NT2/D1 (cell line): ENCODE measurements at regions not wholly inside any gene's neighbourhood (a gene's known extent, or its start where the extent isn't known, plus 50 kb on each side); places are given as distances from the start of the nearest gene placed in this dataset.

Experiments used
- DNase-seq: peaks from one replicate; pipeline ENCODE4 v3.0.0-alpha.2; 2011; ENCODE audit warnings: low read depth, low spot score
- H3K27me3 ChIP-seq: 2 replicates; pipeline ENCODE4 v1.6.0; 2011; ENCODE audit warnings: mild to moderate bottlenecking; ENCODE audit not compliant: insufficient read length, insufficient read depth
- H3K36me3 ChIP-seq: 2 replicates; pipeline ENCODE4 v1.6.1; 2011; ENCODE audit warnings: mild to moderate bottlenecking, low read length, mixed read lengths; ENCODE audit not compliant: insufficient read depth, insufficient read length
- H3K4me1 ChIP-seq: 2 replicates; pipeline ENCODE4 v1.5.1; 2011; ENCODE audit not compliant: insufficient read depth, insufficient read length
- H3K4me3 ChIP-seq: 2 replicates; pipeline ENCODE4 v1.5.1; 2011; ENCODE audit warnings: low read depth; ENCODE audit not compliant: insufficient read length
- H3K9ac ChIP-seq: 2 replicates; pipeline ENCODE4 v1.6.0; 2011; ENCODE audit warnings: low read depth; ENCODE audit not compliant: insufficient read length
- H3K9me3 ChIP-seq: 2 replicates; pipeline ENCODE4 v1.5.1; 2011; ENCODE audit warnings: mild to moderate bottlenecking, low read length; ENCODE audit not compliant: insufficient read depth
- SUZ12 ChIP-seq: IDR thresholded peaks from 2 replicates; pipeline ENCODE4 v1.6.1; 2011; ENCODE audit not compliant: insufficient read length, insufficient read depth; ENCODE audit errors: extremely low read depth
- YY1 ChIP-seq: IDR thresholded peaks from 2 replicates; pipeline ENCODE4 v1.6.1; 2011; ENCODE audit not compliant: insufficient read length, insufficient read depth
- ZNF274 ChIP-seq: IDR thresholded peaks from 2 replicates; pipeline ENCODE4 v1.6.1; 2011; ENCODE audit warnings: mild to moderate bottlenecking, low read depth, low read length

DNA sequence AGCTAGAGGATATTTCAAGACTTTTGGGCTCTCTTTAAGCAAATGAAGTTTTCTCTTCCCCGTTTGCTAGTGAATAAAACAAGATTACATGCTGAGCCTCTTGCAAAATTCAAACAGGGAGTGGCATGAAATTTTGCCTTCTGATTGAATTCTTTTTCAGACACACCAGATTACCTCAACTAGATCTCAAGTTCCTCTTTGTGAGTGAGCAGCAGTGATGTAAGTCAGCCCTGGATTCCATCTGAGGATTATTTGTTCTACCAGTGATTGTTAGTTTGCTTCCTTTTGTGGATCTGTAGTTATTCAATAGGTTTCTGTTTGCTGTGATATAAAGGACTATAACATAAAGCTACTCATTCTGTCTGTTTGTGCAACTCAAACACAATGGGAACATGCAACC lies 407.7 kb downstream of the LMO7 start:
- H3K36me3 ChIP-seq = no peaks in the 10 kb centered on the region
- no peak for DNase-seq
- TF ChIP-seq SUZ12 (no peak), ZNF274 (no peak), YY1 (no peak)

DNA sequence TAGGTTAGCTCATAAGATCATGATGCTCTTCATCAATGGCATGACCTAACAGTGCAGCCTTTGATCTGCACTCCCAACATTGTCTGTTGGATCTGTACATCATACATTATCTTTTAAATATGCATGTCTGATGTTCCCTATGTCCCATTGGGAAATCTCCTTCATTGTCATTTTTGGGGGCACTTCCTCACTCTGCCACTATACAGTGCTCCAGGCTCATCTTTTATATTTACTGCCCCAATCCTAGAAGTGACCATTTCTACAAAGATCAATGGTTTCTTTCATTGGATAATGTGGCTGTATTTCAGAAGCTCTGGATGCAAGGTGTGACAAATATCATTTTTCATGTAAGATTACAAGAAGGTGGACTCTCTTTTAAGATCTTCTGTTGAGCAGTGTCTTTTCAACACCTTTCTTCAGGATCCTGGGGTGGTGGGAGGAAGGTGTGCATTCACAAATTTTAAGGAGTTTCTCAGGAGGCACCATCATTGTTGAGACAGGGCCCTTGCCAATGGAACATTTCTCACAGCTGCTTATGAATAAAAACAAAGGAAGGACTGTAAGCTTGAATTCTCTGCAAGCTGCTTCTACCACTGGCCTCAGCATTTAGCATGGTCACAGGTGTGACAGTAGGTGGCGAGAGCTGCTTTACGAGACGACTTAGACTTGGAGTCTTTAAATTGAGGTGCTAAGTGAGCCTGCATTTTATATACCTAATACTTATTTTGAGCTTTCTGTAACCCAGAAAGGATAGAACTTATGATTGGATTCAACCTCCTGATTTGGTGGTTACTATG lies 403.0 kb downstream of the LMO7 start:
- no peak overlapping the region for H3K9ac ChIP-seq
- no peaks in the 10 kb centered on the region for H3K9me3 ChIP-seq
- H3K4me3 ChIP-seq = no peak overlapping the region
- TF ChIP-seq YY1 (no peak), ZNF274 (no peak), SUZ12 (no peak)
- H3K4me1 ChIP-seq = no peaks in the 10 kb centered on the region
- H3K36me3 ChIP-seq = no peaks in the 10 kb centered on the region
- H3K27me3 ChIP-seq = no peaks in the 10 kb centered on the region
- DNase-seq = peak; percentile 8

More for the DNA sequence above, 407.7 kb downstream of the LMO7 start:
- H3K4me3 ChIP-seq = no peak overlapping the region
- H3K27me3 ChIP-seq = no peaks in the 10 kb centered on the region
- H3K9ac ChIP-seq = no peak overlapping the region
- H3K4me1 ChIP-seq = no peaks in the 10 kb centered on the region
- H3K9me3 ChIP-seq = no peaks in the 10 kb centered on the region

DNA sequence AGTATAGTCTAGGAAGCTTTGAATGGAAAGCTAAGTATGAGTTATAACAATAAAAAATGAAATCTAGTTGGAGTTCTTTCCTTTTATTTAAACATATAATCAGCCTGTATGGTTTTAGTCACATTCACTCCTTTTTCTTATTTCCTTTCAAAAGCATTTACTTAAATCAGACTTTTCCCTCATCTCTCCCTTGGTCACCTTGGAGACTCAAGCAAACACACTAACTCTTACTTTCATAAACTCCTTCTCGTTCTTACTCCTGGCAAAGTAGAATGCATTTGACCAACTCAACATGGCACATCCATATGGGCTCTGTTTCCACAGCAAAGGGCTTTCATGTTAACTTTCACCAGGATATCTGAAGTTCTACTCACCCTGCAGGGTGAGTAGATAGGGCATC lies 400.0 kb downstream of the LMO7 start:
- H3K9me3 ChIP-seq = no peaks in the 10 kb centered on the region
- DNase-seq = no peak
- no peaks in the 10 kb centered on the region for H3K36me3 ChIP-seq
- no peak overlapping the region for H3K9ac ChIP-seq
- no peak overlapping the region for H3K4me3 ChIP-seq
- H3K27me3 ChIP-seq = no peaks in the 10 kb centered on the region
- TF ChIP-seq ZNF274 (no peak), SUZ12 (no peak), YY1 (no peak)
- no peaks in the 10 kb centered on the region for H3K4me1 ChIP-seq

DNA sequence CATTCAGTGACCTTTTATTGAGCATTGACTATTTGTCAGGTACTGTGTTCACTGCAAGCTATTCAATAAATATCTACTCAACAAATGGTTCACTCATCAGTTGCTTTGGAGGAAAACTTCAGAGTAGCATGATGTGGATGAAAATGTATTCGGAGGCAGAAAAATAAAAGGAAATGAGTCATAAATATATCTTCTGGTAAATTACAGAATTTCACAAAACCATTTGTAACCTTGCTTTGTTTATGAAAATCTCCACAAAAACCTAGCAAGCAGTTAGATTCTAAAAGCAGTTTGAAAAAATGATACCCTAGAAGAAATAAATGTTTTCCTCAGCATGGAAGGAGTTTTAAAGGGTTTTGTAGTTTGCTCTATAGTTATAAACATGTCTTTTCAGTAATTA lies 399.6 kb downstream of the LMO7 start:
- H3K4me1 ChIP-seq = no peaks in the 10 kb centered on the region
- H3K27me3 ChIP-seq = no peaks in the 10 kb centered on the region
- H3K4me3 ChIP-seq = no peak overlapping the region
- no peaks in the 10 kb centered on the region for H3K9me3 ChIP-seq
- no peak overlapping the region for H3K9ac ChIP-seq
- DNase-seq = no peak
- H3K36me3 ChIP-seq = no peaks in the 10 kb centered on the region
- TF ChIP-seq ZNF274 (no peak), SUZ12 (no peak), YY1 (no peak)

DNA sequence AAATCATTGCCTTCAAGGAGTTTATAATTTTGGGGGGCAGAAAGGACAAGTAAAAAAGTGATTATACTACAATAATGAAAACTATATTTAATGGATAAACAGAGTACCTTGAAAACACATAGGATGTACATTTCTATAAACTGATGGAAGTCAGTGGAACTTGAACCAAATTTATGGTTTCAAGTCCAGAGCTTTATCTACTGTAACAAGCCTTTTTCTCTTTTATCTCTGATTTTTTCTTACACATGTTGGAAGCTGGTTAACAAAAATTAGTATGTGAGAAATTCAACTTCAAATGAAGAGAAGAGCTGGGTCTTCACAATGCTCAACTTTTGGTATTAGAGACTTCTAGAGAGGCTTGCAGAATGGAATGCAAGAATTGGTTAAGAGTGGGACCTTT lies 393.6 kb downstream of the LMO7 start:
- no peak for DNase-seq
- H3K9me3 ChIP-seq = no peaks in the 10 kb centered on the region; the same call in 1 of the 2 replicates
- no peak overlapping the region for H3K9ac ChIP-seq
- no peaks in the 10 kb centered on the region for H3K36me3 ChIP-seq
- TF ChIP-seq SUZ12 = no peak
- no peak for TF ChIP-seq ZNF274
- TF ChIP-seq YY1 = no peak
- H3K27me3 ChIP-seq = no peaks in the 10 kb centered on the region
- no peaks in the 10 kb centered on the region for H3K4me1 ChIP-seq
- no peak overlapping the region for H3K4me3 ChIP-seq

DNA sequence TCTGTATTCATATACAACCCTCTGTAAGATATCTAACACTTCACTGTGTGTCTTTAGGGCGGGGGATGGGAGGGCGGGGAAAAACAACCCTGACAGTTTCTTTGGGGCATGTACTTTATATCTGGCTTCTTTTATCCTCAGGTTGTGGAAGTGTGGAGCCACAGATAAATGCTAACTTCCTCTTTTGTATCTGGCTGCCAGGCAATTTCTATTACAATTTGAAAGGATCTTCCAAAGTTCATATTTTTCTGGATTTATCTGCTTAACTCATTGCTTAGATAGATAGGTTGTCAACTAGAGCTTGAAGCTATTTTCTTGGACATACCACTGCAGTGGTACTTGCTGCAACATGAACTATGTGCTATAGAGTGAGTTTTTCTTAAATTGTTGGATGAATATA lies 393.0 kb downstream of the LMO7 start:
- Histone ChIP-seq H3K9me3 (peaks cover 2% of the 10 kb centered on the region; the same call in 1 of the 2 replicates), H3K4me1 (no peaks in the 10 kb centered on the region), H3K27me3 (no peaks in the 10 kb centered on the region), H3K4me3 (no peak overlapping the region), H3K36me3 (no peaks in the 10 kb centered on the region), H3K9ac (no peak overlapping the region)
- no peak for DNase-seq
- TF ChIP-seq ZNF274 (no peak), YY1 (no peak), SUZ12 (no peak)

DNA sequence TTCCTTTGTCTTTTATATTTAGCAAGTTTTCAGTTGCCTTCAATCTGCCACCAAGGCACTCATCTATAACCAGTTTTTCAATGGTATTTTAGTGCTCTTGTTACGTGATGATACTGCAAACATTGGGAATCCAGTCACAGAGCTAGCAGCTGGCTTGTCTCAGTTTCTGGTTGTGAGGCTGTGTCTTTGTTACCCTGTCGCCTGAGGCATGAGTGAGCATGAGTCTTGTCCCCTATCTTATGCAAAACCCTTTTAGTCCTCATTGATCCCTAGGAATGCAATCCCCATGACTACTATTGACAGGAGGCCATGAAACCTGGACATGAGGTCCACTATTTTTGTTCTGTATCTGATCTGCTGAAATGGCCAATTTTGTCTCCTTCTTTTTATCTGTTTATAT lies 391.0 kb downstream of the LMO7 start:
- Histone ChIP-seq H3K36me3 (no peaks in the 10 kb centered on the region), H3K9me3 (peaks cover 3% of the 10 kb centered on the region; the same call in 1 of the 2 replicates), H3K27me3 (no peaks in the 10 kb centered on the region), H3K4me3 (no peak overlapping the region), H3K9ac (no peak overlapping the region), H3K4me1 (no peaks in the 10 kb centered on the region)
- TF ChIP-seq SUZ12 (no peak), ZNF274 (no peak), YY1 (no peak)
- peak; percentile 3 for DNase-seq
